NCI-H526 treated with DMSO at 0.1 percent for 48 hours (cell line): ENCODE measurements at regions not wholly inside any gene's neighbourhood (a gene's known extent, or its start where the extent isn't known, plus 50 kb on each side); places are given as distances from the start of the nearest gene placed in this dataset.
"Not testable (repeated sequence)": the region's sequence is repeated elsewhere in the genome, so short reads cannot be mapped to it uniquely, and the experiment has no call there.

Experiments
- DNase-seq: peaks from one replicate; lab custom pipeline; 2025; lab: John Stamatoyannopoulos, UW

- no peak for DNase-seq
These were observed 748.7 kb upstream of the GOLIM4 start for GRCh38 chr3:168844472-168844871.

GRCh38 chr3:168843481-168843880, 747.8 kb upstream of the GOLIM4 start:
- no peak for DNase-seq

- DNase-seq = peak; percentile 94
These were observed 743.9 kb upstream of the GOLIM4 start for GRCh38 chr3:168839653-168840052.

- DNase-seq = no peak
These were observed 738.8 kb upstream of the GOLIM4 start for GRCh38 chr3:168834558-168834957.

GRCh38 chr3:168828943-168829342, 733.2 kb upstream of the GOLIM4 start:
- DNase-seq = no peak

GRCh38 chr3:168828536-168828935, 732.8 kb upstream of the GOLIM4 start:
- no peak for DNase-seq

- DNase-seq = no peak
These were observed 732.3 kb upstream of the GOLIM4 start for GRCh38 chr3:168828014-168828413.

- DNase-seq = no peak
These were observed 728.4 kb upstream of the GOLIM4 start for GRCh38 chr3:168824107-168824506.

GRCh38 chr3:168823466-168823865, 727.7 kb upstream of the GOLIM4 start:
- DNase-seq = no peak

GRCh38 chr3:168820810-168821415, 725.2 kb upstream of the GOLIM4 start:
- DNase-seq = no peak

- no peak for DNase-seq
These were observed 721.5 kb upstream of the GOLIM4 start for GRCh38 chr3:168817177-168817576.

GRCh38 chr3:168815946-168816345, 720.2 kb upstream of the GOLIM4 start:
- no peak for DNase-seq

- DNase-seq = no peak
These were observed 717.6 kb upstream of the GOLIM4 start for GRCh38 chr3:168813225-168813802.

GRCh38 chr3:168812234-168812633, 716.5 kb upstream of the GOLIM4 start:
- no peak for DNase-seq

GRCh38 chr3:168808596-168808995, 712.9 kb upstream of the GOLIM4 start:
- no peak for DNase-seq

- no peak for DNase-seq
These were observed 711.7 kb upstream of the GOLIM4 start for GRCh38 chr3:168807448-168807847.

- DNase-seq = no peak
These were observed 711.1 kb upstream of the GOLIM4 start for GRCh38 chr3:168806871-168807270.

- DNase-seq = no peak
These were observed 707.8 kb upstream of the GOLIM4 start for GRCh38 chr3:168803536-168803935.

GRCh38 chr3:168802766-168803165, 707.0 kb upstream of the GOLIM4 start:
- DNase-seq = no peak

GRCh38 chr3:168801794-168802193, 706.1 kb upstream of the GOLIM4 start:
- DNase-seq = no peak

- DNase-seq = no peak
These were observed 700.6 kb upstream of the GOLIM4 start for GRCh38 chr3:168796339-168796738.

GRCh38 chr3:168794427-168794826, 698.7 kb upstream of the GOLIM4 start:
- DNase-seq = no peak

- peak; percentile 3 for DNase-seq
These were observed 686.5 kb upstream of the GOLIM4 start for GRCh38 chr3:168782193-168782592.

- DNase-seq = not testable (repeated sequence)
These were observed 684.4 kb upstream of the GOLIM4 start for GRCh38 chr3:168779970-168780645.
